ENCODE measurements at regions not wholly inside any gene's neighbourhood (a gene's known extent, or its start where the extent isn't known, plus 50 kb on each side); places are given as distances from the start of the nearest gene placed in this dataset.

- no peak for TF ChIP-seq CTCF (IDR thresholded peaks at IDR 0.05)
Observed at GRCh38 chr14:28577187-28577586, 189.4 kb upstream of the FOXG1 start.

DNA sequence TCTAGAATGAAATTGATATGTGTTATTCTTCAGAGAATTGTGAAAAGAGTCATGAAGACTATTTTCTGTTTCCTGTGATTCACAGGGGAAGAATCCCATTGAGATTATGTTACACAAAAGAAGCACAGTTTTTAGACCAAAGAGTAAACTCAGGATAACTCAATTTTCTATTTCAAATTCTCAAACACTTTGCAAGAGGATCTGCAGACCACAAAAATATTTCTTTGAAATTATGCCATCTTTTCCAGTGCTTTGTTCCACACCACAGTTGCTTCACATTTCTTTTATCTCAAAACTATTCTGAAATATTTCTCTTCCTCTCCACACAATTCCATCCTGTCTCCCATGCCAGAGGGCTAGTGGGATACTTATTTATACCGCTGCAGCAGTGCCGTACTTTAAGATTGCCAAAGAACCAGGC, 188.9 kb upstream of the FOXG1 start:
- no peak for TF ChIP-seq CTCF (IDR thresholded peaks at IDR 0.05)

- TF ChIP-seq CTCF (IDR thresholded peaks at IDR 0.05), result no peak
Observed at GRCh38 chr14:28584951-28585350, 181.6 kb upstream of the FOXG1 start.

DNA sequence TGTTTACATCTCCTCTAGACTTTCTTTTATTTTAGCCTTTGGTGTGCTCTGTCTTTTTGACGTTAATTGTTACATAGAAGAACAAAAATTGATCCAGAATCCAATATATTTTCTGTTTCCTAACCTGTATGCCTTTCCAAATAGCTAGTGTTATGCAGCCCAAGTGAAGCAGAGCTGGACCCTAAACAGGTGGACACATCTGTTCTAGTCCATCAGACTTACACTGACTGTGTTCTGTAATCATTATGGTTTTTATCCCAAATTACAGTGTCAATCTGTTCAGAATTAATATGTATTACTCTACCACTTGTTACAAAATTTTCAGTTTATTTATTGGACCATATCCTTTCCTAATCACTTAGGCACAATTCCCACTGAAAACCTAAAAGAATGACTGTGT, 176.8 kb upstream of the FOXG1 start:
- TF ChIP-seq CTCF (IDR thresholded peaks at IDR 0.05), result no peak

DNA sequence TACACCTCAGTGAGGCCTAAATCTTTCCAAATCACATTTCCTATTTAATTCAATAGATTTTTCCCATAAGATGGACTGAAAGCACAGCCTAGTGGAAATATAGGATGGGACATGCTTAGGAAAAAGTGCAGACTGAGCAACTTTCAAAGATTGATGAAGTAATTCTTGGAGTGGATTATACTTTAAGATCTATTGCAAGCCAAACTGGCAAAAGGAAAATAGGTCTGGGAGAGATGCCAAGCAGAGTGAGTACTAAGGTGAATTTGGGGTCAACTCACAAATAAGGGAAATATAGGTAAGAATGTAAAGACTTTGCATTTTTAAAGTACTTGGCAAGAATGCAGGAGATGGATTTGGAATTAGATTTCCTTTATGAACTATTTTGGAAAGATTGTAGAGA, 170.2 kb upstream of the FOXG1 start:
- peak; percentile 30; the same call in 1 of the 2 replicates for TF ChIP-seq CTCF (IDR thresholded peaks at IDR 0.05)

GRCh38 chr14:28599191-28599590, 167.4 kb upstream of the FOXG1 start:
- TF ChIP-seq CTCF (IDR thresholded peaks at IDR 0.05), result no peak

GRCh38 chr14:28599605-28600004, 167.0 kb upstream of the FOXG1 start:
- TF ChIP-seq CTCF (IDR thresholded peaks at IDR 0.05), result no peak

- TF ChIP-seq CTCF (IDR thresholded peaks at IDR 0.05), result no peak
Observed at GRCh38 chr14:28603606-28604005, 163.0 kb upstream of the FOXG1 start.

Measured in LNCAP (cell line).